ENCODE measurements at regions not wholly inside any gene's neighbourhood (a gene's known extent, or its start where the extent isn't known, plus 50 kb on each side); places are given as distances from the start of the nearest gene placed in this dataset.

GRCh38 chr2:129478902-129479517 is 500.5 kb upstream of the RAB6C start:
- no peak overlapping the region for H3K4me2 ChIP-seq (ENCODE audit: extremely low read depth, insufficient read depth, low read length)
- H4K20me1 ChIP-seq (ENCODE audit: control insufficient read depth, extremely low read depth, insufficient read depth, low read length), result no peaks in the 10 kb centered on the region
- TF ChIP-seq EZH2 (IDR thresholded peaks at IDR 0.05; ENCODE audit: low read length, missing control alignments), result no peak
- TF ChIP-seq CTCF (conservative IDR thresholded peaks at IDR 0.05 in 1 of 2, IDR thresholded peaks at IDR 0.05 in 1 of 2; ENCODE audit: low read depth in 1 of 2, low read length in 2 of 2), result no peak
- no peak overlapping the region for H3K27ac ChIP-seq (ENCODE audit: insufficient read depth, low read length)
- no peak for DNase-seq (ENCODE audit: low read depth in 2 of 2)
- no peaks in the 10 kb centered on the region for H3K79me2 ChIP-seq (ENCODE audit: control insufficient read depth, insufficient read depth, low read length)
- no peak overlapping the region for H2AFZ ChIP-seq (ENCODE audit: low read length)
- no peaks in the 10 kb centered on the region for H3K9me3 ChIP-seq (ENCODE audit: control insufficient read depth, insufficient read depth, low read depth, low read length)
- no peaks in the 10 kb centered on the region for H3K27me3 ChIP-seq (ENCODE audit: control insufficient read depth, insufficient read depth, low read length)
- H3K4me1 ChIP-seq (ENCODE audit: control insufficient read depth, extremely low read depth, insufficient read depth, low read length), result no peaks in the 10 kb centered on the region
- H3K9ac ChIP-seq (ENCODE audit: insufficient read depth, low read length), result no peak overlapping the region
- H3K36me3 ChIP-seq (ENCODE audit: control insufficient read depth, insufficient read depth, low read length), result no peaks in the 10 kb centered on the region
- no peak overlapping the region for H3K4me3 ChIP-seq (replicated peaks in 1 of 4; ENCODE audit: control extremely low read depth in 1 of 4, insufficient read depth in 1 of 4, low read depth in 3 of 4, low read length in 4 of 4)

- Histone ChIP-seq H3K9me3 (ENCODE audit: control insufficient read depth, insufficient read depth, low read depth, low read length) (no peaks in the 10 kb centered on the region), H3K27ac (ENCODE audit: insufficient read depth, low read length) (no peak overlapping the region), H2AFZ (ENCODE audit: low read length) (no peak overlapping the region), H3K4me1 (ENCODE audit: control insufficient read depth, extremely low read depth, insufficient read depth, low read length) (no peaks in the 10 kb centered on the region), H3K4me3 (replicated peaks in 1 of 4; ENCODE audit: control extremely low read depth in 1 of 4, insufficient read depth in 1 of 4, low read depth in 3 of 4, low read length in 4 of 4) (no peak overlapping the region), H4K20me1 (ENCODE audit: control insufficient read depth, extremely low read depth, insufficient read depth, low read length) (no peaks in the 10 kb centered on the region), H3K27me3 (ENCODE audit: control insufficient read depth, insufficient read depth, low read length) (no peaks in the 10 kb centered on the region), H3K9ac (ENCODE audit: insufficient read depth, low read length) (no peak overlapping the region), H3K79me2 (ENCODE audit: control insufficient read depth, insufficient read depth, low read length) (no peaks in the 10 kb centered on the region), H3K36me3 (ENCODE audit: control insufficient read depth, insufficient read depth, low read length) (no peaks in the 10 kb centered on the region), H3K4me2 (ENCODE audit: extremely low read depth, insufficient read depth, low read length) (no peak overlapping the region)
- no peak for TF ChIP-seq CTCF (conservative IDR thresholded peaks at IDR 0.05 in 1 of 2, IDR thresholded peaks at IDR 0.05 in 1 of 2; ENCODE audit: low read depth in 1 of 2, low read length in 2 of 2)
- no peak for DNase-seq (ENCODE audit: low read depth in 2 of 2)
Measured at GRCh38 chr2:129479892-129480291, 499.6 kb upstream of the RAB6C start.

GRCh38 chr2:129480790-129481189 is 498.7 kb upstream of the RAB6C start:
- no peaks in the 10 kb centered on the region for H3K4me1 ChIP-seq (ENCODE audit: control insufficient read depth, extremely low read depth, insufficient read depth, low read length)
- TF ChIP-seq EZH2 (IDR thresholded peaks at IDR 0.05; ENCODE audit: low read length, missing control alignments) (no peak), CTCF (conservative IDR thresholded peaks at IDR 0.05 in 1 of 2, IDR thresholded peaks at IDR 0.05 in 1 of 2; ENCODE audit: low read depth in 1 of 2, low read length in 2 of 2) (no peak)
- H3K9ac ChIP-seq (ENCODE audit: insufficient read depth, low read length), result no peak overlapping the region
- no peaks in the 10 kb centered on the region for H3K9me3 ChIP-seq (ENCODE audit: control insufficient read depth, insufficient read depth, low read depth, low read length)
- no peak overlapping the region for H3K4me3 ChIP-seq (replicated peaks in 1 of 4; ENCODE audit: control extremely low read depth in 1 of 4, insufficient read depth in 1 of 4, low read depth in 3 of 4, low read length in 4 of 4)
- no peak overlapping the region for H3K4me2 ChIP-seq (ENCODE audit: extremely low read depth, insufficient read depth, low read length)
- no peak overlapping the region for H3K27ac ChIP-seq (ENCODE audit: insufficient read depth, low read length)
- H3K27me3 ChIP-seq (ENCODE audit: control insufficient read depth, insufficient read depth, low read length), result no peaks in the 10 kb centered on the region
- H4K20me1 ChIP-seq (ENCODE audit: control insufficient read depth, extremely low read depth, insufficient read depth, low read length), result no peaks in the 10 kb centered on the region
- no peaks in the 10 kb centered on the region for H3K36me3 ChIP-seq (ENCODE audit: control insufficient read depth, insufficient read depth, low read length)
- H2AFZ ChIP-seq (ENCODE audit: low read length), result no peak overlapping the region
- DNase-seq (ENCODE audit: low read depth in 2 of 2), result no peak
- H3K79me2 ChIP-seq (ENCODE audit: control insufficient read depth, insufficient read depth, low read length), result no peaks in the 10 kb centered on the region
